NCI-H128 (cell line): ENCODE measurements at regions not wholly inside any gene's neighbourhood (a gene's known extent, or its start where the extent isn't known, plus 50 kb on each side); places are given as distances from the start of the nearest gene placed in this dataset.
"Not testable (repeated sequence)": the region's sequence is repeated elsewhere in the genome, so short reads cannot be mapped to it uniquely, and the experiment has no call there.

Source experiments
- DNase-seq: peaks from one replicate; lab custom pipeline; 2025; ENCODE audit not compliant: unreplicated experiment; lab: John Stamatoyannopoulos, UW

- DNase-seq, result no peak
Observed at GRCh38 chr18:34522603-34523002, 187.5 kb upstream of the DTNA start.

GRCh38 chr18:34525244-34525643 lies 184.9 kb upstream of the DTNA start:
- no peak for DNase-seq

- no peak for DNase-seq
Observed at GRCh38 chr18:34528177-34528576, 181.9 kb upstream of the DTNA start.

- no peak for DNase-seq
Observed at GRCh38 chr18:34529358-34530335, 180.5 kb upstream of the DTNA start.

- no peak for DNase-seq
Observed at GRCh38 chr18:34531110-34531509, 179.0 kb upstream of the DTNA start.

GRCh38 chr18:34534642-34535041 lies 175.5 kb upstream of the DTNA start:
- DNase-seq, result not testable (repeated sequence)

- no peak for DNase-seq
Observed at GRCh38 chr18:34540897-34541296, 169.2 kb upstream of the DTNA start.

- no peak for DNase-seq
Observed at GRCh38 chr18:34542625-34543024, 167.5 kb upstream of the DTNA start.

GRCh38 chr18:34543356-34543755 lies 166.7 kb upstream of the DTNA start:
- DNase-seq, result no peak

- DNase-seq, result no peak
Observed at GRCh38 chr18:34543945-34544344, 166.2 kb upstream of the DTNA start.

- no peak for DNase-seq
Observed at GRCh38 chr18:34544930-34545329, 165.2 kb upstream of the DTNA start.

GRCh38 chr18:34548120-34548972 lies 161.8 kb upstream of the DTNA start:
- DNase-seq, result no peak

- no peak for DNase-seq
Observed at GRCh38 chr18:34548973-34549294, 161.2 kb upstream of the DTNA start.

GRCh38 chr18:34549367-34549766 lies 160.7 kb upstream of the DTNA start:
- DNase-seq, result no peak

- DNase-seq, result no peak
Observed at GRCh38 chr18:34550156-34550555, 159.9 kb upstream of the DTNA start.

GRCh38 chr18:34550902-34551301 lies 159.2 kb upstream of the DTNA start:
- DNase-seq, result no peak

GRCh38 chr18:34551824-34552223 lies 158.3 kb upstream of the DTNA start:
- DNase-seq, result no peak

- no peak for DNase-seq
Observed at GRCh38 chr18:34562252-34562870, 147.7 kb upstream of the DTNA start.

GRCh38 chr18:34567857-34568256 lies 142.2 kb upstream of the DTNA start:
- no peak for DNase-seq

GRCh38 chr18:34576622-34577021 lies 133.5 kb upstream of the DTNA start:
- no peak for DNase-seq

GRCh38 chr18:34583895-34584294 lies 126.2 kb upstream of the DTNA start:
- no peak for DNase-seq

GRCh38 chr18:34590503-34590902 lies 119.6 kb upstream of the DTNA start:
- no peak for DNase-seq
